ENCODE measurements at regions not wholly inside any gene's neighbourhood (a gene's known extent, or its start where the extent isn't known, plus 50 kb on each side); places are given as distances from the start of the nearest gene placed in this dataset.

GRCh38 chr2:16120591-16121180, 180.3 kb downstream of the MYCN start:
- DNase-seq (ENCODE audit: extremely low spot score), result no peak
- TF ChIP-seq CTCF (IDR thresholded peaks at IDR 0.05; ENCODE audit: control extremely low read depth, extremely low read depth, low read depth, missing control alignments), result no peak
- CTCF ChIA-PET, result no interaction called here
- POLR2A ChIA-PET, result no interaction called here

- ChIA-PET POLR2A (no interaction called here), CTCF (no interaction called here)
- DNase-seq (ENCODE audit: extremely low spot score), result no peak
- TF ChIP-seq CTCF (IDR thresholded peaks at IDR 0.05; ENCODE audit: control extremely low read depth, extremely low read depth, low read depth, missing control alignments), result no peak
Measured at GRCh38 chr2:16119741-16120140, 179.4 kb downstream of the MYCN start.

DNA sequence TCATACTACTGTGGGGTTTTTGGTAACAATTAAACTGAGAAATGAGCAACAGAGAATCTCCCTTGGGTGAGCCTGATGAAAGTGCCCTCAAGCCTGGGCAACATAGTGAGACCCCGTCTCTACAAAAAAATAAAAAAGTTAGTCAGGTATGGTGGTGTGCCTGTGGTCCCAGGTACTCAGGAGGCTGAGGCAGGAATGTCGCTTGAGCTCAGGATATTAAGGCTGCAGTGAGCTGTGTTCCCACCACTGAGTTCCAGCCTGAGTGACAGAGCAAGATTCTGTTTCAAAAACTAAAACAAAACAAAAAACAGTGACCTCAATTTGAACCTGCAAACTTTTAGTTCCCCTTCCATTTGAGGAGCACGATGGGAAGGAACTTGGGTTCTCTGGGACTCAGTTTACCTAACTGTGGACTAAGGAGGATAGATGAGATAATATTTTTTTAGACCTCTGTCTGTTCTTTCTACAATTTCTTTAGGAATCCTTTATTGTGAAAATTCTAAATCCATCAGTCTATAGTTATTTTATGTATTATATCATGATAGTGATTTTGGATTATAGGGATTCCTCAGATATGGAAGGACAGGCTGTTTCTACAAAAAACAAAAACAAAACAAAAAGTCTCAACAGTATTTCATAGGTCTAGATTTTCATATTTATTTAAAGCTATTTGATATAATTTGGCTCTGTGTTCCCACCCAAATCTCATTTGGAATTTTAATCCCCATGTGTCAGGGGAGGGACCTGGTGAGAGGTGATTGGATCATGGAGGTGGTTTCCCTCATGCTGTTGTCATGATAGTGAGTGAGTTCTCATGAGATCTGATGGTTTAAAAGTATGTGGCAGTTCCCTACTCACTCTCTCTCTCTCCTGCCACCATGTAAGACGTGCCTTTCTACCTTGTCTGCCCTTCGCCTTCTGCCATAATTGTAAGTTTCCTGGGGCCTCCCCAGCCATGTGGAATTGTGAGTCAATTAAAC, 178.6 kb downstream of the MYCN start:
- DNase-seq (ENCODE audit: extremely low spot score), result no peak
- CTCF ChIA-PET, result no interaction called here
- no peak for TF ChIP-seq CTCF (IDR thresholded peaks at IDR 0.05; ENCODE audit: control extremely low read depth, extremely low read depth, low read depth, missing control alignments)
- POLR2A ChIA-PET, result no interaction called here

GRCh38 chr2:16117791-16118610, 177.7 kb downstream of the MYCN start:
- ChIA-PET CTCF (no interaction called here), POLR2A (no interaction called here)
- DNase-seq (ENCODE audit: extremely low spot score), result no peak

DNA sequence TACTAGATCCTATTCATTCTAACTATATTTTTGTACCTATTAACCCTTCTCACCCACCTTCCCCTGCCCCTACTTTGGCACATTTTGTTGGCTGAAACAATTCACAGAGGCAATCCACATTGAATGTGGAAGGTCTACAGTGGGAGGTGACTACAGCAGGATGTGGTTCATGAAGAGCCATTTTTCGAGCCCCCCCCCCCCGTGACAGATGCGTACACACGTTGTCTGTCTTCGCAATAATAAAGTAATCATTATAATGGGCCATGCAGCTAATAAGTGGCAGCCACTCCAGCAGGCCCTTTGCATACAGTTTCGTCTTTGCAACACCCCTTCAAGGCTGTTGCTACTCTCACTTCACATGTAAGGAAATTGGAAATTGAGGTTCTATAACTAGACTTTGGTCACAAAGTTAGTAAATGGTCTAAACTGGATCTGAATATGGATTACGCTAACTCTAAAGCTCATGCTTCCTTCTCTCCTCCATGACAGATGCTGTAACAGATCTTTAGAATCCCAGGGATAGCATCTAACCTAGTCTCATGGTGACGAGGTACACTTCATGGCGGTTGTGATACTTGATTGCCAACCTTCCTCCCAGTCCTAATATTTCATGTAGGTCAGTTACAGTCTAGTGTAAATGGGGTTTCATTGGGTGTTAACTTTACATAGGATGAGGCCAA, 176.8 kb downstream of the MYCN start:
- no peak for TF ChIP-seq CTCF (IDR thresholded peaks at IDR 0.05; ENCODE audit: control extremely low read depth, extremely low read depth, low read depth, missing control alignments)
- POLR2A ChIA-PET, result no interaction called here
- CTCF ChIA-PET, result no interaction called here
- no peak for DNase-seq (ENCODE audit: extremely low spot score)

More at GRCh38 chr2:16117791-16118610, 177.7 kb downstream of the MYCN start:
- TF ChIP-seq CTCF (IDR thresholded peaks at IDR 0.05; ENCODE audit: control extremely low read depth, extremely low read depth, low read depth, missing control alignments), result no peak

Data from GM10248 (cell line).